PC-9 (cell line): ENCODE measurements at regions not wholly inside any gene's neighbourhood (a gene's known extent, or its start where the extent isn't known, plus 50 kb on each side); places are given as distances from the start of the nearest gene placed in this dataset.

ENCODE experiments used
- EZH2 ChIP-seq: fragments of 200-600 bp; sonication (generic); IDR thresholded peaks from 2 replicates; pipeline ENCODE4 v1.8.0; 2017; ENCODE audit warnings: antibody characterized with exemption, low read depth
- TF ChIP-seq, protein P1 (sequence below): fragments of 200-600 bp; sonication (generic); conservative IDR thresholded peaks from 2 replicates; pipeline ENCODE4 v1.6.1; 2017; ENCODE audit warnings: mixed run types, antibody characterized with exemption, mild to moderate bottlenecking, moderate library complexity

DNA sequence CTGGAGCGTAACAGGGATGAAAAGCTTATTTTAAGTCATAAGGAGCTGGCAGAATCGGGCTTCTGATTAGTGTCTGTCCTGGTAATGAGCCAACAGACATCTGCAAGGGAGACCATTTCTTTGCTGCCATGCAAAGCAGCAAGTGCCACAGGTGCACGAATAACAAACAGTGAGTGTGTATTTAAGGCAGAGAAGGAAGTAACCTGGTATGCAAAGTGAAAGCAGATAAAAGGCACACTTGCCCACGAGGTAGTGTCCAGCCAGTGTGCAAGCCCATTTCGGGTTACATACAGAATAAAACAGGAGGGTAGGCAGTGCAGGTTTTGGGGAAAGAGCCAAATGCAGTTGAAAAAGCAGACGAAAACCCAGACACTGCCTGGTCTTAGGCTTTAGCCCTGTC, 1153.7 kb downstream of the SI start:
- TF ChIP-seq EZH2 = no peak
- TF ChIP-seq, protein P1, sequence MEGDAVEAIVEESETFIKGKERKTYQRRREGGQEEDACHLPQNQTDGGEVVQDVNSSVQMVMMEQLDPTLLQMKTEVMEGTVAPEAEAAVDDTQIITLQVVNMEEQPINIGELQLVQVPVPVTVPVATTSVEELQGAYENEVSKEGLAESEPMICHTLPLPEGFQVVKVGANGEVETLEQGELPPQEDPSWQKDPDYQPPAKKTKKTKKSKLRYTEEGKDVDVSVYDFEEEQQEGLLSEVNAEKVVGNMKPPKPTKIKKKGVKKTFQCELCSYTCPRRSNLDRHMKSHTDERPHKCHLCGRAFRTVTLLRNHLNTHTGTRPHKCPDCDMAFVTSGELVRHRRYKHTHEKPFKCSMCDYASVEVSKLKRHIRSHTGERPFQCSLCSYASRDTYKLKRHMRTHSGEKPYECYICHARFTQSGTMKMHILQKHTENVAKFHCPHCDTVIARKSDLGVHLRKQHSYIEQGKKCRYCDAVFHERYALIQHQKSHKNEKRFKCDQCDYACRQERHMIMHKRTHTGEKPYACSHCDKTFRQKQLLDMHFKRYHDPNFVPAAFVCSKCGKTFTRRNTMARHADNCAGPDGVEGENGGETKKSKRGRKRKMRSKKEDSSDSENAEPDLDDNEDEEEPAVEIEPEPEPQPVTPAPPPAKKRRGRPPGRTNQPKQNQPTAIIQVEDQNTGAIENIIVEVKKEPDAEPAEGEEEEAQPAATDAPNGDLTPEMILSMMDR = no peak
